Upper lobe of left lung (tissue), 6 donors: ENCODE measurements at regions not wholly inside any gene's neighbourhood (a gene's known extent, or its start where the extent isn't known, plus 50 kb on each side); places are given as distances from the start of the nearest gene placed in this dataset.

Experiments used
- ATAC-seq, 2 donors: fragments of 200-7000 bp; cut with Tn5 transposase; one replicate each; pipeline ENCODE4 v1.9.1; 2022; ENCODE audit warnings: mild to moderate bottlenecking in 2 of 2, moderate library complexity in 2 of 2; ENCODE audit not compliant: low FRiP score in 2 of 2
- DNase-seq, 2 donors: peaks; one replicate each; pipeline ENCODE4 v3.0.0-alpha.2; 2019 to 2020
- H3K27ac ChIP-seq, 4 donors: fragments of 200-600 bp; sonication (generic); one replicate each; pipeline ENCODE4 v1.5.1; 2016 to 2019
- H3K27me3 ChIP-seq, 4 donors: fragments of 200-600 bp; sonication (generic); one replicate each; pipeline ENCODE4 v1.5.1; 2017 to 2019
- H3K36me3 ChIP-seq, 4 donors: fragments of 200-600 bp; sonication (generic); one replicate each; pipeline ENCODE4 v1.5.1; 2016 to 2019
- H3K4me1 ChIP-seq, 4 donors: fragments of 200-600 bp; sonication (generic); one replicate each; pipeline ENCODE4 v1.5.1; 2018 to 2019
- H3K4me3 ChIP-seq, 4 donors: fragments of 200-600 bp; sonication (generic); one replicate each; pipeline ENCODE4 v1.5.1; 2017 to 2019; ENCODE audit warnings: mild to moderate bottlenecking in 2 of 4, moderate library complexity in 1 of 4
- H3K9me3 ChIP-seq, 4 donors: fragments of 200-600 bp; sonication (generic); one replicate each; pipeline ENCODE4 v1.5.1; 2018 to 2019
- CTCF ChIP-seq, 6 experiments: fragments of 450-650 bp in 4 of 6; fragments of 200-600 bp in 2 of 6; sonication (generic) in 2 of 6; IDR thresholded peaks; one replicate each; pipeline ENCODE4 v1.5.1; 2016 to 2019; ENCODE audit warnings: antibody characterized with exemption in 6 of 6
- EP300 ChIP-seq, 4 donors: sonication (generic); formaldehyde crosslinking; IDR thresholded peaks; one replicate each; pipeline ENCODE4 v1.5.1; 2017; ENCODE audit warnings: antibody characterized with exemption in 4 of 4, control low read depth in 2 of 4
- POLR2A ChIP-seq, 4 donors: fragments of 450-650 bp; IDR thresholded peaks; one replicate each; pipeline ENCODE4 v1.5.1; 2016 to 2017; ENCODE audit warnings: antibody characterized with exemption in 4 of 4, mild to moderate bottlenecking in 2 of 4
- POLR2AphosphoS5 ChIP-seq, 2 donors: sonication (generic); formaldehyde crosslinking; IDR thresholded peaks; one replicate each; pipeline ENCODE4 v1.5.1; 2017; ENCODE audit warnings: antibody characterized with exemption in 2 of 2
- WGBS, 2 donors: methylation state at CpG; one replicate each; pipeline ENCODE4 v1.1.5; 2017 to 2018; 5-methylcytosine and 5-hydroxymethylcytosine counted together
- donor health status: DM: no; HTN: no; CAD: no; lungs with moderate emphysema.
- donor health status: DM: no; HTN: yes; CAD: no; lungs with severe emphysema.

- no peak overlapping the region for H3K27ac ChIP-seq
- 45 to 47% methylated on average over 1 of the region's 1 CpG for WGBS, 2 donors
- TF ChIP-seq CTCF (IDR thresholded peaks at IDR 0.05) (no peak), POLR2AphosphoS5 (IDR thresholded peaks at IDR 0.05) (peak; percentile 62 to 65), EP300 (IDR thresholded peaks at IDR 0.05) (peak in 2 of 4 donors; percentile 38 to 89), POLR2A (IDR thresholded peaks at IDR 0.05) (no peak)
- ATAC-seq (peak; percentile 57 to 83), DNase-seq (peak in 1 of 2 donors; percentile 86)
- peaks cover 0 to 8% (median 3%) of the 10 kb centered on the region in 4 donors for H3K4me1 ChIP-seq
- H3K9me3 ChIP-seq = peaks cover 0 to 12% (median 5%) of the 10 kb centered on the region in 4 donors
- no peaks in the 10 kb centered on the region for H3K27me3 ChIP-seq
- no peak overlapping the region for H3K4me3 ChIP-seq
- H3K36me3 ChIP-seq = no peaks in the 10 kb centered on the region
Measured at GRCh38 chr1:90347366-90347765, 352.5 kb downstream of the ZNF326 start.

- Histone ChIP-seq H3K4me3 (no peak overlapping the region), H3K36me3 (no peaks in the 10 kb centered on the region), H3K9me3 (peaks cover 0 to 12% (median 5%) of the 10 kb centered on the region in 4 donors), H3K4me1 (peaks cover 0 to 8% (median 3%) of the 10 kb centered on the region in 4 donors), H3K27me3 (no peaks in the 10 kb centered on the region), H3K27ac (no peak overlapping the region)
- DNase-seq (no peak), ATAC-seq (no peak)
- WGBS, 2 donors = 81 to 86% methylated on average over 2 of the region's 2 CpGs
- no peak for TF ChIP-seq POLR2A (IDR thresholded peaks at IDR 0.05)
Measured at GRCh38 chr1:90346757-90347156, 351.8 kb downstream of the ZNF326 start.

GRCh38 chr1:90346349-90346748 lies 351.4 kb downstream of the ZNF326 start:
- Histone ChIP-seq H3K36me3 (no peaks in the 10 kb centered on the region), H3K27ac (no peak overlapping the region), H3K4me1 (peaks cover 0 to 8% (median 3%) of the 10 kb centered on the region in 4 donors), H3K9me3 (peaks cover 0 to 12% (median 5%) of the 10 kb centered on the region in 4 donors), H3K27me3 (no peaks in the 10 kb centered on the region), H3K4me3 (no peak overlapping the region)
- WGBS, 2 donors = 71 to 93% methylated on average over 1 of the region's 1 CpG
- TF ChIP-seq POLR2A (IDR thresholded peaks at IDR 0.05) = no peak
- no peak for TF ChIP-seq CTCF (IDR thresholded peaks at IDR 0.05)
- no peak for TF ChIP-seq POLR2AphosphoS5 (IDR thresholded peaks at IDR 0.05)
- no peak for TF ChIP-seq EP300 (IDR thresholded peaks at IDR 0.05)
- no peak for ATAC-seq
- DNase-seq = no peak

- 77 to 84% methylated on average over 1 of the region's 1 CpG for WGBS, 2 donors
- no peak for ATAC-seq
- H3K27ac ChIP-seq = no peak overlapping the region
Measured at GRCh38 chr1:90344963-90345730, 350.2 kb downstream of the ZNF326 start.

GRCh38 chr1:90341516-90341915 lies 346.6 kb downstream of the ZNF326 start:
- H3K27me3 ChIP-seq = no peaks in the 10 kb centered on the region
- DNase-seq (no peak), ATAC-seq (no peak)
- H3K27ac ChIP-seq = no peak overlapping the region
- no peaks in the 10 kb centered on the region for H3K9me3 ChIP-seq
- peaks cover 0 to 1% (median 0%) of the 10 kb centered on the region in 4 donors for H3K4me1 ChIP-seq
- 25 to 44% methylated on average over 1 of the region's 1 CpG for WGBS, 2 donors
- no peak for TF ChIP-seq POLR2A (IDR thresholded peaks at IDR 0.05)
- TF ChIP-seq EP300 (IDR thresholded peaks at IDR 0.05) = no peak
- TF ChIP-seq CTCF (IDR thresholded peaks at IDR 0.05) = no peak
- no peak for TF ChIP-seq POLR2AphosphoS5 (IDR thresholded peaks at IDR 0.05)
- no peaks in the 10 kb centered on the region for H3K36me3 ChIP-seq
- H3K4me3 ChIP-seq = no peak overlapping the region

More at GRCh38 chr1:90344963-90345730, 350.2 kb downstream of the ZNF326 start:
- H3K27me3 ChIP-seq = no peaks in the 10 kb centered on the region
- H3K36me3 ChIP-seq = no peaks in the 10 kb centered on the region
- TF ChIP-seq CTCF (IDR thresholded peaks at IDR 0.05) = no peak
- no peak for TF ChIP-seq EP300 (IDR thresholded peaks at IDR 0.05)
- TF ChIP-seq POLR2AphosphoS5 (IDR thresholded peaks at IDR 0.05) = no peak
- TF ChIP-seq POLR2A (IDR thresholded peaks at IDR 0.05) = no peak
- peaks cover 0 to 8% (median 3%) of the 10 kb centered on the region in 4 donors for H3K4me1 ChIP-seq
- no peak for DNase-seq
- no peak overlapping the region for H3K4me3 ChIP-seq
- H3K9me3 ChIP-seq = peaks cover 0 to 12% (median 5%) of the 10 kb centered on the region in 4 donors
